ENCODE measurements at regions not wholly inside any gene's neighbourhood (a gene's known extent, or its start where the extent isn't known, plus 50 kb on each side); places are given as distances from the start of the nearest gene placed in this dataset.

GRCh38 chr3:66666362-66666761, 165.5 kb upstream of the LRIG1 start:
- no peaks in the 10 kb centered on the region for H3F3A ChIP-seq (ENCODE audit: insufficient read depth, low read depth)
- no peaks in the 10 kb centered on the region for H3K4me1 ChIP-seq (replicated peaks; ENCODE audit: insufficient read depth)
- H3K9me2 ChIP-seq (ENCODE audit: insufficient read depth) = no peaks in the 10 kb centered on the region
- H3K27ac ChIP-seq = no peak overlapping the region
- no peak overlapping the region for H3K4me3 ChIP-seq
- no peaks in the 10 kb centered on the region for H3K79me2 ChIP-seq (ENCODE audit: low read depth)
- H3K9me3 ChIP-seq (ENCODE audit: insufficient read depth, low read depth) = no peaks in the 10 kb centered on the region
- ChIA-PET POLR2A (ENCODE audit: unreplicated experiment) (no interaction called here), CTCF (no interaction called here)
- no peak overlapping the region for H2AFZ ChIP-seq
- TF ChIP-seq EZH2 (IDR thresholded peaks at IDR 0.05; ENCODE audit: low read depth) = no peak
- no peak for TF ChIP-seq CTCF (conservative IDR thresholded peaks at IDR 0.05)
- intact Hi-C loops (cut with micrococcal nuclease; ENCODE audit: unreplicated experiment) = no loop called here
- no peaks in the 10 kb centered on the region for H3K36me3 ChIP-seq (ENCODE audit: low read depth)
- DNase-seq = no peak
- BruUV-seq (replicated peaks) = no TSS peak
- no peaks in the 10 kb centered on the region for H3K27me3 ChIP-seq (ENCODE audit: insufficient read depth, low read depth)
- no peak overlapping the region for H3K4me2 ChIP-seq
- H4K20me1 ChIP-seq (ENCODE audit: insufficient read depth) = no peaks in the 10 kb centered on the region

- Histone ChIP-seq H3K27me3 (ENCODE audit: insufficient read depth, low read depth) (no peaks in the 10 kb centered on the region), H3K9me2 (ENCODE audit: insufficient read depth) (no peaks in the 10 kb centered on the region), H4K20me1 (ENCODE audit: insufficient read depth) (no peaks in the 10 kb centered on the region), H3K9me3 (ENCODE audit: insufficient read depth, low read depth) (no peaks in the 10 kb centered on the region), H2AFZ (no peak overlapping the region), H3K79me2 (ENCODE audit: low read depth) (no peaks in the 10 kb centered on the region), H3K36me3 (ENCODE audit: low read depth) (no peaks in the 10 kb centered on the region), H3F3A (ENCODE audit: insufficient read depth, low read depth) (no peaks in the 10 kb centered on the region), H3K4me1 (replicated peaks; ENCODE audit: insufficient read depth) (no peaks in the 10 kb centered on the region), H3K4me3 (no peak overlapping the region), H3K4me2 (no peak overlapping the region), H3K27ac (no peak overlapping the region)
- intact Hi-C loops (cut with micrococcal nuclease; ENCODE audit: unreplicated experiment) = no loop called here
- CTCF ChIA-PET = no interaction called here
- TF ChIP-seq CTCF (conservative IDR thresholded peaks at IDR 0.05) (no peak), EZH2 (IDR thresholded peaks at IDR 0.05; ENCODE audit: low read depth) (no peak)
- POLR2A ChIA-PET (ENCODE audit: unreplicated experiment) = no interaction called here
- BruUV-seq (replicated peaks) = no TSS peak
- DNase-seq = no peak
Observed at GRCh38 chr3:66667263-66667662, 166.4 kb upstream of the LRIG1 start.

- BruUV-seq (replicated peaks) = no TSS peak
- Histone ChIP-seq H3K4me1 (replicated peaks; ENCODE audit: insufficient read depth) (no peaks in the 10 kb centered on the region), H4K20me1 (ENCODE audit: insufficient read depth) (no peaks in the 10 kb centered on the region), H3K4me3 (no peak overlapping the region), H3K9me3 (ENCODE audit: insufficient read depth, low read depth) (no peaks in the 10 kb centered on the region), H3K9me2 (ENCODE audit: insufficient read depth) (no peaks in the 10 kb centered on the region), H2AFZ (no peak overlapping the region), H3K36me3 (ENCODE audit: low read depth) (no peaks in the 10 kb centered on the region), H3K4me2 (no peak overlapping the region), H3K27ac (no peak overlapping the region), H3K27me3 (ENCODE audit: insufficient read depth, low read depth) (no peaks in the 10 kb centered on the region), H3F3A (ENCODE audit: insufficient read depth, low read depth) (no peaks in the 10 kb centered on the region), H3K79me2 (ENCODE audit: low read depth) (no peaks in the 10 kb centered on the region)
- ChIA-PET CTCF (no interaction called here), POLR2A (ENCODE audit: unreplicated experiment) (no interaction called here)
- intact Hi-C loops (cut with micrococcal nuclease; ENCODE audit: unreplicated experiment) = no loop called here
- TF ChIP-seq CTCF (conservative IDR thresholded peaks at IDR 0.05) (no peak), EZH2 (IDR thresholded peaks at IDR 0.05; ENCODE audit: low read depth) (no peak)
- DNase-seq = no peak
Observed at GRCh38 chr3:66671291-66671690, 170.5 kb upstream of the LRIG1 start.
